HG02678 (cell line): ENCODE measurements at regions not wholly inside any gene's neighbourhood (a gene's known extent, or its start where the extent isn't known, plus 50 kb on each side); places are given as distances from the start of the nearest gene placed in this dataset.
"Not testable (repeated sequence)": the region's sequence is repeated elsewhere in the genome, so short reads cannot be mapped to it uniquely, and the experiment has no call there.

Source experiments
- ATAC-seq: cut with Tn5 transposase; IDR thresholded peaks from one replicate; pipeline ENCODE4 v1.9.1; 2021; ENCODE audit warnings: mild to moderate bottlenecking, moderate library complexity; ENCODE audit not compliant: unreplicated experiment

- ATAC-seq = no peak
These were observed 79.7 kb upstream of the JARID2 start for GRCh38 chr6:15166121-15166520.

GRCh38 chr6:15170126-15170525 is 75.7 kb upstream of the JARID2 start:
- no peak for ATAC-seq

GRCh38 chr6:15171026-15171425 is 74.8 kb upstream of the JARID2 start:
- no peak for ATAC-seq

GRCh38 chr6:15176816-15177370 is 69.0 kb upstream of the JARID2 start:
- no peak for ATAC-seq

- ATAC-seq = no peak
These were observed 61.9 kb upstream of the JARID2 start for GRCh38 chr6:15183979-15184378.

GRCh38 chr6:15184441-15184861 is 61.4 kb upstream of the JARID2 start:
- no peak for ATAC-seq

- not testable (repeated sequence) for ATAC-seq
These were observed 60.8 kb upstream of the JARID2 start for GRCh38 chr6:15185111-15185510.

- ATAC-seq = not testable (repeated sequence)
These were observed 52.4 kb upstream of the JARID2 start for GRCh38 chr6:15193451-15193850.

- no peak for ATAC-seq
These were observed 51.4 kb upstream of the JARID2 start for GRCh38 chr6:15194453-15194852.
